HepG2 (cell line): ENCODE measurements at regions not wholly inside any gene's neighbourhood (a gene's known extent, or its start where the extent isn't known, plus 50 kb on each side); places are given as distances from the start of the nearest gene placed in this dataset.

Experiments
- ATAC-seq: fragments of 200-7000 bp; cut with Tn5 transposase; 3 replicates; pipeline ENCODE4 v1.9.1; 2020; ENCODE audit warnings: mild to moderate bottlenecking, moderate library complexity
- BruUV-seq: library from RNA; stranded (reverse); fragments of 400-500 nt; replicated peaks from 2 replicates; lab custom pipeline; 2021; lab: Mats Ljungman, UMichigan
- CTCF ChIA-PET: fragments of 300-600 bp; formaldehyde crosslinking; extraction: SDS; loops from one replicate; lab custom pipeline; 2021; ENCODE audit warnings: low total read pairs, inconsistent platforms, low intra/inter-chr PET ratio; lab: Yijun Ruan, JAX
- POLR2A ChIA-PET: fragments of 350-600 bp; sonication (Branson Sonifier 250); formaldehyde crosslinking; loops from one replicate; lab custom pipeline; 2020; ENCODE audit warnings: antibody characterized with exemption, inconsistent platforms; lab: Yijun Ruan, JAX
- DNase-seq: peaks from one replicate; pipeline ENCODE4 v3.0.0-alpha.2; 2015; ENCODE audit warnings: low spot score
- FAIRE-seq: peaks from 3 replicates; lab custom pipeline; 2011; peaks lifted over from hg19 to GRCh38; lab: Jason Lieb, UNC
- H2AFZ ChIP-seq: one replicate; pipeline ENCODE4 v1.6.1; 2011; ENCODE audit warnings: low read length, inconsistent platforms
- H3K27ac ChIP-seq: fragments of 300-600 bp; 3 replicates; pipeline ENCODE4 v1.8.0; 2011; ENCODE audit warnings: mixed run types, mild to moderate bottlenecking, mixed read lengths, low read length, inconsistent platforms; ENCODE audit not compliant: insufficient read depth; ENCODE audit errors: extremely low read length
- H3K27me3 ChIP-seq, 2 experiments: fragments of 200-600 bp in 1 of 2; 2 replicates in 1 of 2; 3 replicates in 1 of 2; pipeline versions ENCODE4 v1.6.0 to v1.8.0; 2011; ENCODE audit warnings: low read length in 2 of 2, mild to moderate bottlenecking in 2 of 2, moderate library complexity in 2 of 2, inconsistent platforms in 1 of 2; ENCODE audit not compliant: insufficient read depth in 2 of 2, control insufficient read depth in 1 of 2
- H3K36me3 ChIP-seq, 2 experiments: fragments of 200-600 bp in 1 of 2; replicated peaks in 1 of 2; 2 replicates in 1 of 2; 3 replicates in 1 of 2; pipeline versions ENCODE4 v1.5.1 to v1.8.0; 2011; ENCODE audit warnings: low read length in 2 of 2, inconsistent platforms in 1 of 2; ENCODE audit not compliant: insufficient read depth in 2 of 2, control insufficient read depth in 1 of 2
- H3K4me1 ChIP-seq: 2 replicates; pipeline ENCODE4 v1.5.1; 2012; ENCODE audit warnings: low read length, inconsistent platforms; ENCODE audit not compliant: insufficient read depth
- H3K4me2 ChIP-seq: 2 replicates; pipeline ENCODE4 v1.6.0; 2011; ENCODE audit warnings: low read depth, low read length, inconsistent platforms
- H3K4me3 ChIP-seq, 3 experiments: fragments of 200-600 bp in 1 of 3; sonication (generic), shearing (Covaris generic) in 1 of 3; replicated peaks in 1 of 3; 2 replicates each; pipeline ENCODE4 v1.5.1; 2011 to 2016; ENCODE audit warnings: low read length in 3 of 3, inconsistent platforms in 2 of 3, low read depth in 2 of 3, mild to moderate bottlenecking in 2 of 3, control low read depth in 1 of 3, mixed read lengths in 1 of 3; ENCODE audit not compliant: insufficient read depth in 1 of 3
- H3K79me2 ChIP-seq: one replicate; pipeline ENCODE4 v1.6.1; 2011; ENCODE audit warnings: low read length, inconsistent platforms; ENCODE audit not compliant: insufficient read depth
- H3K9ac ChIP-seq: 2 replicates; pipeline ENCODE4 v1.6.0; 2011; ENCODE audit warnings: mild to moderate bottlenecking, low read depth, low read length, inconsistent platforms; ENCODE audit not compliant: insufficient read depth
- H3K9me3 ChIP-seq: 2 replicates; pipeline ENCODE4 v1.5.1; 2012; ENCODE audit warnings: mild to moderate bottlenecking, low read length
- H4K20me1 ChIP-seq: 2 replicates; pipeline ENCODE4 v1.6.0; 2011; ENCODE audit warnings: inconsistent platforms, mild to moderate bottlenecking, low read length, moderate library complexity; ENCODE audit not compliant: insufficient read depth
- ARID3A ChIP-seq: IDR thresholded peaks from 2 replicates; pipeline ENCODE4 v1.6.1; 2012; ENCODE audit warnings: low read depth, low read length, improper control_type of control experiment
- CREB1 ChIP-seq, 2 experiments: fragments of 450-650 bp in 1 of 2; IDR thresholded peaks; 2 replicates each; pipeline ENCODE4 v1.6.1; 2016 to 2017; ENCODE audit warnings: control low read depth in 1 of 2, mild to moderate bottlenecking in 1 of 2, missing compliant biosample characterization in 1 of 2, missing genetic modification characterization in 1 of 2
- GLMP ChIP-seq: sonication (generic); formaldehyde crosslinking; IDR thresholded peaks from 2 replicates; pipeline ENCODE4 v1.9.0; 2021; ENCODE audit warnings: missing genetic modification reagents, mild to moderate bottlenecking, borderline replicate concordance
- MAFK ChIP-seq, 2 experiments: IDR thresholded peaks in 1 of 2; conservative IDR thresholded peaks in 1 of 2; 2 replicates each; pipeline ENCODE4 v1.6.1; 2011; ENCODE audit warnings: improper control_type of control experiment in 2 of 2, low read length in 2 of 2
- MATR3 ChIP-seq: sonication (generic); formaldehyde crosslinking; IDR thresholded peaks from 2 replicates; pipeline ENCODE4 v1.4.0; 2020; ENCODE audit warnings: missing genetic modification reagents
- PAXIP1 ChIP-seq: sonication (generic); formaldehyde crosslinking; conservative IDR thresholded peaks from 2 replicates; pipeline ENCODE4 v1.4.0; 2020; ENCODE audit warnings: mild to moderate bottlenecking, missing genetic modification reagents, moderate library complexity
- RORA ChIP-seq: sonication (generic); formaldehyde crosslinking; IDR thresholded peaks from 2 replicates; pipeline ENCODE4 v1.5.0; 2020; ENCODE audit warnings: mild to moderate bottlenecking, missing genetic modification reagents, moderate library complexity
- RXRB ChIP-seq: IDR thresholded peaks from 2 replicates; pipeline ENCODE4 v1.6.1; 2016; ENCODE audit warnings: borderline replicate concordance, missing genetic modification reagents, missing compliant biosample characterization
- SP5 ChIP-seq: IDR thresholded peaks from 2 replicates; pipeline ENCODE4 v1.6.1; 2016; ENCODE audit warnings: low read depth, borderline replicate concordance
- STAG1 ChIP-seq: sonication (generic); formaldehyde crosslinking; IDR thresholded peaks from 2 replicates; pipeline ENCODE4 v1.4.0; 2020; ENCODE audit warnings: missing genetic modification reagents
- STAT5B ChIP-seq: sonication (generic); formaldehyde crosslinking; IDR thresholded peaks from 2 replicates; pipeline ENCODE4 v1.4.0; 2020; ENCODE audit warnings: missing genetic modification reagents
- TBP ChIP-seq: sonication (generic); formaldehyde crosslinking; IDR thresholded peaks from 2 replicates; pipeline ENCODE4 v1.5.0; 2020; ENCODE audit warnings: missing genetic modification reagents
- THAP9 ChIP-seq: sonication (generic); formaldehyde crosslinking; IDR thresholded peaks from 2 replicates; pipeline ENCODE4; 2020; ENCODE audit warnings: missing genetic modification reagents, mild to moderate bottlenecking, borderline replicate concordance
- ZBTB7A ChIP-seq: sonication (generic); formaldehyde crosslinking; IDR thresholded peaks from 2 replicates; pipeline ENCODE4 v1.8.0; 2022; ENCODE audit warnings: mild to moderate bottlenecking, missing genetic modification reagents
- ZMYM4 ChIP-seq: sonication (generic); formaldehyde crosslinking; IDR thresholded peaks from 2 replicates; pipeline ENCODE4 v1.8.1; 2023; ENCODE audit warnings: mild to moderate bottlenecking, missing genetic modification reagents
- ZNF510 ChIP-seq: sonication (generic); formaldehyde crosslinking; IDR thresholded peaks from 2 replicates; pipeline ENCODE4 v1.4.0; 2020; ENCODE audit warnings: low read depth, mild to moderate bottlenecking, missing genetic modification reagents
- WGBS: methylation state at CpG from one replicate; pipeline ENCODE4 v1.1.6; 2017; ENCODE audit warnings: low lambda C conversion rate; 5-methylcytosine and 5-hydroxymethylcytosine counted together
- in situ Hi-C: cut with HindIII; loops from 2 replicates; pipeline ENCODE4 v1.10.0; 2017; ENCODE audit warnings: low pct_unique_long_range_greater_than_20kb; ENCODE audit not compliant: extremely low pct_ligation_motif_present
- intact Hi-C: fragments of 100-400 bp; cut with micrococcal nuclease; formaldehyde crosslinking; loops from one replicate; pipeline ENCODE4 v1.10.0; 2022; ENCODE audit not compliant: unreplicated experiment

- H3K4me2 ChIP-seq: no peak overlapping the region
- FAIRE-seq: no peak
- intact Hi-C loops (no loop called here), in situ Hi-C loops (no loop called here)
- no TSS peak for BruUV-seq
- no peaks in the 10 kb centered on the region for H3K9me3 ChIP-seq
- no peaks in the 10 kb centered on the region for H3K4me1 ChIP-seq
- no peak overlapping the region for H3K4me3 ChIP-seq
- no peak overlapping the region for H3K9ac ChIP-seq
- H3K79me2 ChIP-seq: no peaks in the 10 kb centered on the region
- H3K36me3 ChIP-seq: no peaks in the 10 kb centered on the region
- 12% methylated on average over 1 of the region's 1 CpG for WGBS
- CTCF ChIA-PET: no interaction called here
- no peak for DNase-seq
- no peak for ATAC-seq
- H2AFZ ChIP-seq: no peak overlapping the region
- no peak overlapping the region for H3K27ac ChIP-seq
- no peaks in the 10 kb centered on the region for H3K27me3 ChIP-seq
- POLR2A ChIA-PET: no interaction called here
- no peaks in the 10 kb centered on the region for H4K20me1 ChIP-seq
- TF ChIP-seq ZBTB7A (CRISPR knock-in tag): no peak
- no peak for TF ChIP-seq PAXIP1 (CRISPR knock-in tag)
- no peak for TF ChIP-seq CREB1 (IDR thresholded peaks at IDR 0.05)
- no peak for TF ChIP-seq CREB1 (CRISPR knock-in tag; IDR thresholded peaks at IDR 0.05)
- no peak for TF ChIP-seq STAG1 (CRISPR knock-in tag)
- no peak for TF ChIP-seq RORA (CRISPR knock-in tag)
- TF ChIP-seq ZNF510 (CRISPR knock-in tag): no peak
- no peak for TF ChIP-seq ZMYM4 (CRISPR knock-in tag)
- TF ChIP-seq THAP9 (CRISPR knock-in tag): no peak
- TF ChIP-seq TBP: no peak
- no peak for TF ChIP-seq MAFK (conservative IDR thresholded peaks at IDR 0.05 in 1 of 2, IDR thresholded peaks at IDR 0.05 in 1 of 2; ENCODE audit: low read length in 2 of 2)
- no peak for TF ChIP-seq GLMP (CRISPR knock-in tag)
- no peak for TF ChIP-seq ARID3A
- no peak for TF ChIP-seq MATR3 (CRISPR knock-in tag)
- no peak for TF ChIP-seq STAT5B (CRISPR knock-in tag)
- TF ChIP-seq RXRB (CRISPR knock-in tag): no peak
- TF ChIP-seq SP5 (CRISPR knock-in tag): no peak
Observed at GRCh38 chrX:128698573-128699181, 646.5 kb upstream of the ACTRT1 start.
